ENCODE measurements at regions not wholly inside any gene's neighbourhood (a gene's known extent, or its start where the extent isn't known, plus 50 kb on each side); places are given as distances from the start of the nearest gene placed in this dataset.

- H3K36me3 Mint-ChIP-seq (ENCODE audit: low read depth, unreplicated experiment): no peaks in the 10 kb centered on the region
- H3K4me1 Mint-ChIP-seq (ENCODE audit: unreplicated experiment): peaks cover 9% of the 10 kb centered on the region
- H3K27ac Mint-ChIP-seq (ENCODE audit: unreplicated experiment): no peak overlapping the region
- TF ChIP-seq CTCF (IDR thresholded peaks at IDR 0.05; ENCODE audit: unreplicated experiment): no peak
- no peaks in the 10 kb centered on the region for H3K9me3 Mint-ChIP-seq (ENCODE audit: unreplicated experiment)
- peaks cover 3% of the 10 kb centered on the region for H3K27me3 Mint-ChIP-seq (ENCODE audit: unreplicated experiment)
- no peak overlapping the region for H3K4me3 Mint-ChIP-seq (ENCODE audit: unreplicated experiment)
- no peak for DNase-seq (ENCODE audit: low spot score)
These were observed 109.5 kb downstream of the GADD45G start for GRCh38 chr9:89714321-89714720.

GRCh38 chr9:89715318-89715858 is 110.6 kb downstream of the GADD45G start:
- no peak for TF ChIP-seq CTCF (IDR thresholded peaks at IDR 0.05; ENCODE audit: unreplicated experiment)
- H3K27ac Mint-ChIP-seq (ENCODE audit: unreplicated experiment): no peak overlapping the region
- no peak for DNase-seq (ENCODE audit: low spot score)
- no peak overlapping the region for H3K4me3 Mint-ChIP-seq (ENCODE audit: unreplicated experiment)
- H3K9me3 Mint-ChIP-seq (ENCODE audit: unreplicated experiment): no peaks in the 10 kb centered on the region
- peaks cover 1% of the 10 kb centered on the region for H3K27me3 Mint-ChIP-seq (ENCODE audit: unreplicated experiment)
- H3K36me3 Mint-ChIP-seq (ENCODE audit: low read depth, unreplicated experiment): no peaks in the 10 kb centered on the region
- peaks cover 8% of the 10 kb centered on the region for H3K4me1 Mint-ChIP-seq (ENCODE audit: unreplicated experiment)

- H3K27ac Mint-ChIP-seq (ENCODE audit: unreplicated experiment): no peak overlapping the region
- peaks cover 3% of the 10 kb centered on the region for H3K4me1 Mint-ChIP-seq (ENCODE audit: unreplicated experiment)
These were observed 111.1 kb downstream of the GADD45G start for GRCh38 chr9:89715881-89716280.

GRCh38 chr9:89716559-89716958 is 111.7 kb downstream of the GADD45G start:
- no peak overlapping the region for H3K27ac Mint-ChIP-seq (ENCODE audit: unreplicated experiment)
- H3K4me3 Mint-ChIP-seq (ENCODE audit: unreplicated experiment): no peak overlapping the region
- no peak for DNase-seq (ENCODE audit: low spot score)
- no peaks in the 10 kb centered on the region for H3K36me3 Mint-ChIP-seq (ENCODE audit: low read depth, unreplicated experiment)
- H3K4me1 Mint-ChIP-seq (ENCODE audit: unreplicated experiment): no peaks in the 10 kb centered on the region
- peaks cover 1% of the 10 kb centered on the region for H3K27me3 Mint-ChIP-seq (ENCODE audit: unreplicated experiment)
- no peaks in the 10 kb centered on the region for H3K9me3 Mint-ChIP-seq (ENCODE audit: unreplicated experiment)
- no peak for TF ChIP-seq CTCF (IDR thresholded peaks at IDR 0.05; ENCODE audit: unreplicated experiment)

More at GRCh38 chr9:89715881-89716280, 111.1 kb downstream of the GADD45G start:
- H3K4me3 Mint-ChIP-seq (ENCODE audit: unreplicated experiment): no peak overlapping the region
- no peak for DNase-seq (ENCODE audit: low spot score)
- no peaks in the 10 kb centered on the region for H3K9me3 Mint-ChIP-seq (ENCODE audit: unreplicated experiment)
- peaks cover 1% of the 10 kb centered on the region for H3K27me3 Mint-ChIP-seq (ENCODE audit: unreplicated experiment)
- TF ChIP-seq CTCF (IDR thresholded peaks at IDR 0.05; ENCODE audit: unreplicated experiment): no peak
- no peaks in the 10 kb centered on the region for H3K36me3 Mint-ChIP-seq (ENCODE audit: low read depth, unreplicated experiment)

- Mint-ChIP-seq H3K27me3 (ENCODE audit: unreplicated experiment) (peaks cover 1% of the 10 kb centered on the region), H3K4me3 (ENCODE audit: unreplicated experiment) (no peak overlapping the region), H3K9me3 (ENCODE audit: unreplicated experiment) (no peaks in the 10 kb centered on the region), H3K27ac (ENCODE audit: unreplicated experiment) (no peak overlapping the region), H3K36me3 (ENCODE audit: low read depth, unreplicated experiment) (no peaks in the 10 kb centered on the region), H3K4me1 (ENCODE audit: unreplicated experiment) (no peaks in the 10 kb centered on the region)
- no peak for DNase-seq (ENCODE audit: low spot score)
- TF ChIP-seq CTCF (IDR thresholded peaks at IDR 0.05; ENCODE audit: unreplicated experiment): no peak
These were observed 113.4 kb downstream of the GADD45G start for GRCh38 chr9:89718176-89718575.

Measured in endothelial cell (in vitro differentiated cells).